Panc1 (cell line): ENCODE measurements at regions not wholly inside any gene's neighbourhood (a gene's known extent, or its start where the extent isn't known, plus 50 kb on each side); places are given as distances from the start of the nearest gene placed in this dataset.

Experiments
- ATAC-seq: fragments of 200-7000 bp; cut with Tn5 transposase; 2 replicates; pipeline ENCODE4 v1.9.1; 2020; ENCODE audit warnings: mild to moderate bottlenecking, moderate library complexity
- BruUV-seq: library from RNA; stranded (reverse); fragments of 400-500 nt; replicated peaks from 2 replicates; lab custom pipeline; 2021; lab: Mats Ljungman, UMichigan
- CTCF ChIA-PET: fragments of 300-600 bp; sonication (Branson Sonifier 250); formaldehyde crosslinking; loops from one replicate; lab custom pipeline; 2022; ENCODE audit warnings: antibody characterized with exemption; lab: Charles Lee
- POLR2A ChIA-PET: fragments of 300-600 bp; sonication (Branson Sonifier 250); formaldehyde crosslinking; loops from one replicate; lab custom pipeline; 2022; ENCODE audit warnings: antibody characterized with exemption; lab: Charles Lee
- DNase-seq: peaks from one replicate; pipeline ENCODE4 v3.0.0-alpha.2; 2010; ENCODE audit warnings: low read depth, low spot score
- H3K27ac ChIP-seq: 2 replicates; pipeline ENCODE4 v1.5.1; 2011; ENCODE audit warnings: mild to moderate bottlenecking, low read length, inconsistent platforms
- H3K27me3 ChIP-seq: fragments of 200-500 bp; sonication (Bioruptor generic); 2 replicates; pipeline ENCODE4 v1.6.0; 2014; ENCODE audit warnings: low read length, inconsistent platforms; ENCODE audit not compliant: control insufficient read depth, insufficient read depth
- H3K36me3 ChIP-seq: fragments of 200-500 bp; sonication (Bioruptor generic); 2 replicates; pipeline ENCODE4 v1.5.1; 2014; ENCODE audit warnings: inconsistent platforms, mild to moderate bottlenecking, low read length, moderate library complexity; ENCODE audit not compliant: control insufficient read depth, insufficient read depth
- H3K4me1 ChIP-seq: 2 replicates; pipeline ENCODE4 v1.5.1; 2011; ENCODE audit warnings: inconsistent platforms, mild to moderate bottlenecking, low read length, moderate library complexity; ENCODE audit not compliant: control insufficient read depth, insufficient read depth
- H3K4me3 ChIP-seq, 2 experiments: 2 replicates each; pipeline ENCODE4 v1.5.1; 2011 to 2012; ENCODE audit warnings: low read depth in 2 of 2, low read length in 2 of 2, mild to moderate bottlenecking in 2 of 2, inconsistent platforms in 1 of 2, moderate library complexity in 1 of 2
- H3K9me3 ChIP-seq: fragments of 200-500 bp; sonication (Bioruptor generic); 2 replicates; pipeline ENCODE4 v1.5.1; 2014; ENCODE audit warnings: low read depth, mild to moderate bottlenecking, inconsistent platforms, low read length, moderate library complexity; ENCODE audit not compliant: control insufficient read depth, insufficient read depth
- CTCF ChIP-seq: fragments of 450-650 bp; IDR thresholded peaks from 2 replicates; pipeline ENCODE4 v1.5.1; 2017; ENCODE audit warnings: mild to moderate bottlenecking
- POLR2AphosphoS5 ChIP-seq: IDR thresholded peaks from 2 replicates; pipeline ENCODE4 v1.6.1; 2012; ENCODE audit warnings: mild to moderate bottlenecking, low read depth, low read length, moderate library complexity
- REST ChIP-seq, 2 experiments: IDR thresholded peaks; 2 replicates each; pipeline ENCODE4 v1.6.1; 2011 to 2012; ENCODE audit warnings: low read depth in 2 of 2, control low read depth in 1 of 2, low read length in 1 of 2, mild to moderate bottlenecking in 1 of 2, moderate library complexity in 1 of 2; ENCODE audit not compliant: insufficient read depth in 1 of 2
- SIN3A ChIP-seq: IDR thresholded peaks from 2 replicates; pipeline ENCODE4 v1.6.1; 2012; ENCODE audit warnings: low read depth, mild to moderate bottlenecking, low read length, moderate library complexity, borderline replicate concordance; ENCODE audit not compliant: insufficient read depth
- TCF7L2 ChIP-seq: IDR thresholded peaks from 2 replicates; pipeline ENCODE4 v1.6.1; 2011; ENCODE audit warnings: mild to moderate bottlenecking, low read depth, low read length, inconsistent platforms
- in situ Hi-C: cut with HindIII; loops from 2 replicates; pipeline ENCODE4 v1.10.0; 2016; ENCODE audit warnings: low sequenced_read_pairs, low pct_unique_long_range_greater_than_20kb
- intact Hi-C: fragments of 100-400 bp; cut with micrococcal nuclease; formaldehyde crosslinking; loops from one replicate; pipeline ENCODE4 v1.10.0; 2022; ENCODE audit not compliant: unreplicated experiment

- H3K36me3 ChIP-seq: no peaks in the 10 kb centered on the region
- no peak overlapping the region for H3K4me3 ChIP-seq
- TF ChIP-seq SIN3A: no peak
- no peak for TF ChIP-seq TCF7L2
- TF ChIP-seq REST (IDR thresholded peaks at IDR 0.05; ENCODE audit: insufficient read depth in 1 of 2, low read depth in 2 of 2, low read length in 1 of 2): no peak
- no peak for TF ChIP-seq POLR2AphosphoS5
- no peak for TF ChIP-seq CTCF
- H3K27ac ChIP-seq: no peak overlapping the region
- CTCF ChIA-PET: no interaction called here
- ATAC-seq: no peak
- H3K4me1 ChIP-seq: no peaks in the 10 kb centered on the region
- H3K9me3 ChIP-seq: no peaks in the 10 kb centered on the region
- in situ Hi-C loops (no loop called here), intact Hi-C loops (no loop called here)
- no peaks in the 10 kb centered on the region for H3K27me3 ChIP-seq
- no TSS peak for BruUV-seq
- no peak for DNase-seq
- POLR2A ChIA-PET: interaction anchor here (0.6 kb wide), 1 partner anchor 143 kb away, joined by 8 read pairs; no protein-coding TSS in a partner anchor
These were observed 173.7 kb downstream of the AASDH start for GRCh38 chr4:56213543-56213942.

GRCh38 chr4:56212774-56213173 is 174.5 kb downstream of the AASDH start:
- in situ Hi-C loops: no loop called here
- TF ChIP-seq POLR2AphosphoS5 (no peak), TCF7L2 (no peak), REST (IDR thresholded peaks at IDR 0.05; ENCODE audit: insufficient read depth in 1 of 2, low read depth in 2 of 2, low read length in 1 of 2) (no peak), SIN3A (no peak), CTCF (no peak)
- CTCF ChIA-PET: no interaction called here

More at GRCh38 chr4:56212774-56213173, 174.5 kb downstream of the AASDH start:
- no peak overlapping the region for H3K27ac ChIP-seq
- POLR2A ChIA-PET: interaction anchor here (0.6 kb wide), 2 partner anchors 142 to 452 kb away, joined by 8 to 11 read pairs; no protein-coding TSS in a partner anchor
- no TSS peak for BruUV-seq
- no peak for DNase-seq
- no peaks in the 10 kb centered on the region for H3K4me1 ChIP-seq
- H3K27me3 ChIP-seq: no peaks in the 10 kb centered on the region
- no peak for ATAC-seq
- no peaks in the 10 kb centered on the region for H3K9me3 ChIP-seq
- intact Hi-C loops: no loop called here
- no peak overlapping the region for H3K4me3 ChIP-seq
- no peaks in the 10 kb centered on the region for H3K36me3 ChIP-seq
